RPMI7951 (cell line): ENCODE measurements at regions not wholly inside any gene's neighbourhood (a gene's known extent, or its start where the extent isn't known, plus 50 kb on each side); places are given as distances from the start of the nearest gene placed in this dataset.

Source experiments
- DNase-seq: peaks from one replicate; pipeline ENCODE4 v3.0.0-alpha.2; 2012; ENCODE audit warnings: low read depth

GRCh38 chr2:11953258-11953657, 206.8 kb downstream of the LPIN1 start:
- DNase-seq: no peak

- peak; percentile 74 for DNase-seq
These were observed 208.9 kb downstream of the LPIN1 start for GRCh38 chr2:11955314-11955713.

DNA sequence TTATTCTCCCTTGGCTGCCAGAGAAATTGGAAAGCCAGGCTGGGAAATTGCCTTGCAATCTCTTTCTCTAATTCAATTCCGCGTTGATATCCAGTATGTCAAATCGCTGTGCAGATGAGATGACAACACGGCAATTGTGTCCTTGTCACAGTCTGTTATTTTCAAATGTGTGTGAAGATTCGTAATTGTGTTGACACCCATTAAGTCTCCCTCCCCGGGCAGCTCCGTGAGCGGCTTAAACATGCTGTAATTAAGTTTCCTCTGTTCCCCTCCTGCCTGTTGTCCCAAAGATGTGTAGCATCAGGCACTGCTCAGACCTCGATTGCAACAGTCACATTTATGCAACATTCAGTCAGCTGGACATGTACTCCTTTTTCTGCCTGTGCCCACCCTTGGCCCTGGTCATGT, 209.5 kb downstream of the LPIN1 start:
- no peak for DNase-seq

- no peak for DNase-seq
These were observed 216.4 kb downstream of the LPIN1 start for GRCh38 chr2:11962707-11963328.

DNA sequence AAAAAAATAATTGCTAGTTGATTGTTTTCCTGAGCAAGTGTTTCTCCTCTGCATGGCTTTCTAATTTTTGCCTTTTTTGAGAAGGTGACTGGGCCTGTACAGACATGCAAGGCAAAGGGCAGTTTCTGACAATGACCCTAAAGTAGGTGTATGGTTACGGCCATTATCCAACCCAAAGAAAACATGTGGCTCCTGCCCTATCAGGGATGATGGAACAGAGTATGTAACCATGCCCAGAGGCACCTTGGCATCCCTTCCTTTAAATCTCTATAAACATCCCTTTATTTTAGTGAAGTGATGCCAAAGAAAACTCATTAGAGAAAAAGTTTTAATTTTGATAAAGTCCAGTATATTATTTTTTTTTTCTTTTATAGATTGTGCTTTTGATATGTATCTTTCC, 217.5 kb downstream of the LPIN1 start:
- peak; percentile 60 for DNase-seq

GRCh38 chr2:11967946-11968465, 221.6 kb downstream of the LPIN1 start:
- peak; percentile 93 for DNase-seq

- no peak for DNase-seq
These were observed 222.1 kb downstream of the LPIN1 start for GRCh38 chr2:11968521-11968920.

- DNase-seq: no peak
These were observed 223.3 kb downstream of the LPIN1 start for GRCh38 chr2:11969774-11970173.

DNA sequence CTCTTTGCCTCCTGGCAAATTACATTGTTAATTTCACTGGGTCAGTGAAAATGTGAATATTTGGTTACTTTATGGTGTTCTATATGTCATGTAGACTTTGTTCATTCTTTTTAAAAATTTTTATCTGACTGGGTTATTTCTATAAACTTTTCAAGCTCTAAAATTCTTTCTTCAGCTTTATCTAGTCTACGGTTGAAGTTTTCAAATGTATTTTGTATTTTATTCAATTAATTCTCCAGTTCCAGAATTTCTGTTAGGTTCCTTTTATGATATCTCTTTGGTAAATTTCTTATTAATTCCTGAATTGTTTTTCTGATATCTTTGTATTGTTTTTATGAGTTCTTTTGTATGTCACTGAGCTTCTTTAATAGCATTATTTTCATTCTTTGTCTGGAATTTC, 228.1 kb downstream of the LPIN1 start:
- DNase-seq: no peak

DNA sequence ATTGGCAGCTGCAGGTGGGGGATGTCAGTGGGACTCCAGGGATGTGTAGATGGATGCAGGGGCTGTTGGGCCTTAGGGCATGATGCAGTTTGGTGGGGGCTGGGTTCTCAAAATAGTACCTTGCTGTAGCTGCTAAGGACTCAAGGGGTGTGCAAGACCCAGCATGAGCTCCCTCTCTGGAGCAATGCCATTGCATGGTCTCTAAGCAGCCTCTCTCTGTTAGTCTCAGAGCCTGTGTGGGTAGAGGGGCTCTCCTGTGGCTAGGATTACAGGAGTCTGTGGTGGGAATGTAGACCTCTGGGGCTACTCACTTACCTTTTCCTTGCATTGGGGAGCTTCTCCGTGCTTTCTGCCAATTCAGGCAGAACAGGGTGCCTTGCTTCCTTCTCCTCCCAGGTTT, 228.9 kb downstream of the LPIN1 start:
- no peak for DNase-seq

DNA sequence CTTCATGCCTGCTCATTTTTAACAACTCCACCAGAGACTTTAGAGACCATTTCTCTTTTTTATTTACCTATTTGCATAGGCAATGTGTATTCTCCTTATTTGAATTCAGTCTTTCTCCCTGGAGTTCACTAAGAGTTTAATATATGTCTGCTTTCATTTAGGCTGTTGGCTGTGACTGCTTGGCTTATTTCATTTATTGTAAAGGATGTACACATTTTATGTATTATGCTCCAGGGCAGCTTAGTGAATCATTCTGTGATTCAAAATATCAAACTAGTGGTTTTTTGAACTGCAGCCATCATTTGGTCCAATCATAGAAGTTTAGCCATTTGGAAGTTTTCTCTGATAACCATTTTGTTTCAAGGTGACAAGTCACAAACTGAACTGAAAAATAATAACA, 229.6 kb downstream of the LPIN1 start:
- DNase-seq: peak; percentile 43

DNA sequence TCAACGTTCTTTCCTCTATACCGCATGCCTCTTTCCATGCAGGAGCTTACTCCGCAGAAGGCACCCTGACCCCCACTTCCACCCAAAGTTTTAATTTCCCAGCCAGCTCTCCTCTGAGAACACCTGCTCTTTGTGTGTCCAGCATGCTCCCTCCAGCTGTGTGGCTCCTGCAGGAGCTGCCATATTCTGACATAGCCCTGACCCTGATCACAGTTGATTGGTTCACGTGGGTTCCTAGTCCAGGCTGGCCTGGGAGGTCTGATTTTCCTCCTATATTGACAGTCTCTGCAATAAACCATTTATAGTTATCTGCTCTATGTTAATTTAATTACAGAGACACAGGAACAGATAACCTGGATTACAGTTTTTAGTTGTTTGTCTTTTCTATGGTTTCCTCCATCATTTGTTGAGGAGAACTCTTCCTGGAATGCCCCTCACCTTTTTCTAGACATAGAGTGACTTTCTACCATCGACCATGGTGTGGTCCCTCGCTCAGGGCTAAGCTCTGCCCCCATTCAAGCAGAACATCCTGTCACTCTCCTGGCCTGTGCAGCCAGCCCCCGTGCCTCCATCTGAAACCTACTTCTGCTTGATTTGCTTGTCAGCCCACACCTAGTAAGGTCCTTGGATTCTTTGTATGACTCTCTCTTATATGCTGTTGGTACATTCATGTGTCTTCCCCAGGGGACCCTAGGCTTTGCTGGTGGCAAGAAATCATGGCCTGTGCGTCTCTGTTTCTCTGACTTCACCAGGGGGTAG, 231.5 kb downstream of the LPIN1 start:
- DNase-seq: no peak

DNA sequence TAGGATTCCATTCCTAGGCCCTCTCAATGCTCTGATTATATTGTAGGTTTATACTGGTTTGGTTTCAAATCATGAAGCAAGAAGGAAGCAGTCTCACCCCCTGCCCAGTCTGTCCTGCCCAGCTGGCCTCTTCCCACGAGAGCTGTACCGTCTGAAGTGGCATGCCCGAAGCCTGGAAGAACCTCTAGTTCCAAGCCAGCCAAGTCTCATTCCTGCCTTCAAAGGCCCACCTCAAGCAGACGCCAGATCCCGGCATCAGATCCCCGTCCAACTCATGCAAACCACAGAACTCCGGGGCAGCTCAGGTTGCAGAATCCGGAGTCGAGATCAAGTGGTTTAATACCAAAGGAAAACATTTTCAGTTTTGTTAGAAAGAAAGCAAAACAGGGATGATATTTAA, 234.4 kb downstream of the LPIN1 start:
- peak; percentile 79 for DNase-seq

DNA sequence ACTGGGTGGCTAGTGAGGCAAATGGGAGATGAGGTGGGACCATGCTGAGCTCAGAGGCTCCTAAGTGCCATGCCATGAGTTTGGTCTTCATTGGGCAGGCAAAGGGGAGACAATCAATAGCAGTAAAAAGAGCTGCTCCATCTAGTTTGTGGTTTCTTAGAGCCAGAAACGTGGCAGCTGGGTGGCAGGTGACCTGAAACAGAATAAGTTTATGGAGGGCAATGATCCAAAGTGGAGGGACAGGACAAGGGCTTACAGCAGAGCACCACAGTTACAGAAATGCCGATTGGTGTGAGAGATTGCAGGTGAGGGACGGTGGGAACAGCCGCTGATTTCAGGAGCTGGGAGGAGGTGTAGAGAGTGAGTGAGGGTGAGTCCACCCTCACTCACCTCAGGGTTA, 237.0 kb downstream of the LPIN1 start:
- DNase-seq: no peak

DNA sequence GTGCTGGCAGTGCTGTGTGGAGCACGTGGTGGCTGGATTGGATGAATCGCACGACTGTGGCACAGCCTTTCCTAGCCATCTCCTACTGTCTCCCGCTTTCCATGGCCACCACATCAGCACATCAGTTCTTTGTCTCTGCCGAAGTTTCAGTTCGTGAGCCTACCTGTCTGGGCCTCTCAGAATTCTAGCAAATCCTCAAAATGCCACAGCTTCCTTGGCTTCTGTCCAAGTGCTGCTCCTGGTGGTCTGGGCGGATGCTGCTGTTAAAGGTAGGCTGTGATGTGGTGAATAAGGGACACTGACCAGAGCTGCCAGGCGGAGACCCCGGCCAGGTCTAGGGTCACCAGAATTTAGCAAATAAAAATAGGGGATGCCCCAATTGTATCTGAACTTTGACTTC, 237.4 kb downstream of the LPIN1 start:
- no peak for DNase-seq

DNA sequence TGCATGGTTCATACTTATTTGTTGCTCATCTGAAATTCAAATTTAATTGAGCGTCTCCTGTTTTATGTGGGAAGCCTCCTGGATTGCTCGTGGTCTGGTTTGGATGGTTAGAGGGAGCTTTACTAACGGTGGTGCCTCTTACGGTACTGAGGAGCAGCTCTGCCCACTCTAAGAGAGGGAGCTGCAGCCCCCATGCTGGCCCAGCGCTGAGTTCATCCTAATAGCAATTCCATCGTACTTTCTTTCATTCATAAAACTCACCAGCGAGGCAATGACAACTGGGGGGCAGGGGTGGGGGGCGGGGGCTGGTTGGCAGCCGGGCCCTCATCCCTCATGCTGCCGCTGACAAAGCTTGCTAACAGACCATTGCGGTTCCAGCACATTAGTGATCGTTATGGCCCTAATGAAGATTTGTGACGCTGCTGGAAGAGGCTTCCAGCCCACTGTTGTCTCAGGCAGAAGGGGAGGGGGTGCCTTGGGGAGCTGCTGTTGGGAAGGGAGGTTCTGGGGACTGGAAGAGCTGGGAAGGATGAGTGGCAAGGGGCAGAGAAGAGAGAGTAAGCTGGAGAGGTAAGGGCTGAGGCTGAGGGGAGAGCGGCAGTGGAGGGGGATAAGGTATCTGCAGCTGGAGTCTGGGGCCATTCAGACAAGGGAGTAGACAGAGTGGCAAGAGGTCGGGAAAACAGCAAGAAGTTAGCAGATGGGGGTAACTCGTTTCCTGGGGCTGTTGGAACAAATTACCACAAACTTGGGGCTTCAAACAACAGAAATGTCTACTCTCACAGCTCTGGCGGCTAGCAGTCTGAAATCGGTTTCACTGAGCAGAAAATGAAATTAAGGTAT, 238.1 kb downstream of the LPIN1 start:
- DNase-seq: no peak

DNA sequence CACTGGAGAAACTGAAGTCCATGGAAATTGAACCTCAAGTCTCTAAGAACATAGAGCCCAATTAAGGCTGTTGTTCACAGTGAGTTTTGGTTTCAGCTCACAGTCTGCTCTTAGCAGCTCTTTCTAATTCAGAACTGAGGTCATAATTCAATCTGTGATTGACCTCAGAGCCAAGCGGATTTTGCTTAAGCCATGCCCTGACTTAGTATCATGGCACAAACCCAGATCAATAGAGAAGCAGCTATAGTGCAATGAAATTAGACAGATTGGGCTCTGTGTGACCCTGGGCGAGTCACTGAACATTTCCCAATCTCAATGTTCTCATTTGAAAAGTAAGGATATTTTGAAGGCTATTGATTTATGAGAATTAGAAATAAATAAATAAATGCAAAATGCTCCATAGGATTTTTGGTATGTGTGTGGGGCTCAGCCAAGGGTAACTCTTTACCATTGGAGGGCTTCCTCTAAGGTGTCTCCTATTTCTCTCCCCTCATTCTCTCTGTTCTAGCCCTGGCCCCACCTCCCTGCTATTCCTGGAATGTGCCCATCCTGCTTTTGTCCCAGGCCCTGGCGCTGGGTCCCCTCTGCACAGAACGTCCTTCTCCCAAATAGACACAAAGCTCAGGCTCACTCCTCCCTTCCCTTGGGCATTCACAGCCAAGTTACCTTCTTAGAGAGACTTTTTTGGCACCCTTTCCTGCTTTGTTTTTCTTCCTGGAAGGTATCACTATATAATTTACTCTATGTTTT, 239.6 kb downstream of the LPIN1 start:
- no peak for DNase-seq

GRCh38 chr2:11987151-11987550, 240.7 kb downstream of the LPIN1 start:
- no peak for DNase-seq

DNA sequence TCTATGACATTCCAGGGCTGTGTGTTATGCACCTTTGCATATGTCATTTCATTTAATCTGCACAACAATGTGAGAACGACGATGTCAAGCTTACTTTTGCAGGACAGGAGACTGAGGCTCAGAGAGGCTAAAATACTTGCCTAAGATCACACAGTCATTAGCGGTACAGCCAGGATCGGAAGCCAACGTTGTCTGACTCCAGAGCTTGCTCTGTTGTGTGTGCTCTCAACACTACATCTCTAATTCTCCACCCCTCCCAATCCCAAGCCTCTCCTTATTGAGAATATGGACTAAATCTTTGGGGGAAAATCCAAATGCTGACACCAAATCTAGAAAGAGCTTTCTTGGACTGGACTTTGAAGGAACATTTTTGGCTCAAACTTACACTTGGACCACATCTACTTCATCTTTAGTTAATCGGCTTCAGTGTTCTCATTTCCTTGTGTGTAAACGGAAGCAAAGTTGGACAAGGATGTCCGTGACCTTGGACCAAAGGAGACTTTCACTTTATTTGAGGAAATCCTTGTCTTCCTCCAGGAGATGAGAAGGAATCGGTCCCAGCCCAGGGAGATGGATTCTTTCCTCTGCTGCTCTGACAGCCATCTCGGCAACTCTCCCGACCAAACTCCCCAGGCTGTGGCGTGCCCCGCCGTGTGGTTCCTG, 242.4 kb downstream of the LPIN1 start:
- DNase-seq: no peak

GRCh38 chr2:11989354-11989703, 242.9 kb downstream of the LPIN1 start:
- DNase-seq: no peak

GRCh38 chr2:11990576-11990975, 244.1 kb downstream of the LPIN1 start:
- no peak for DNase-seq
